Rectal smooth muscle tissue (tissue), 1 donor: ENCODE measurements at regions not wholly inside any gene's neighbourhood (a gene's known extent, or its start where the extent isn't known, plus 50 kb on each side); places are given as distances from the start of the nearest gene placed in this dataset.

Experiments used
- H3K27ac ChIP-seq: one replicate; pipeline ENCODE4 v1.7.0; 2013; ENCODE audit warnings: low read depth, low read length, inconsistent platforms
- H3K27me3 ChIP-seq: one replicate; pipeline ENCODE4 v1.7.0; 2013; ENCODE audit warnings: low read length; ENCODE audit not compliant: control insufficient read depth, insufficient read depth
- H3K36me3 ChIP-seq: one replicate; pipeline ENCODE4 v1.7.0; 2013; ENCODE audit warnings: low read length; ENCODE audit not compliant: control insufficient read depth, insufficient read depth
- H3K4me1 ChIP-seq: one replicate; pipeline ENCODE4 v1.7.0; 2013; ENCODE audit warnings: low read length; ENCODE audit not compliant: control insufficient read depth, insufficient read depth
- H3K4me3 ChIP-seq: one replicate; pipeline ENCODE4 v1.7.0; 2013; ENCODE audit warnings: low read length
- H3K9ac ChIP-seq: one replicate; pipeline ENCODE4 v1.7.0; 2013; ENCODE audit warnings: low read length

GRCh38 chr13:90531744-90532143 is 815.7 kb upstream of the MIR17HG start:
- Histone ChIP-seq H3K4me1 (no peaks in the 10 kb centered on the region), H3K27me3 (no peaks in the 10 kb centered on the region), H3K9ac (no peak overlapping the region), H3K36me3 (no peaks in the 10 kb centered on the region), H3K4me3 (no peak overlapping the region), H3K27ac (no peak overlapping the region)

DNA sequence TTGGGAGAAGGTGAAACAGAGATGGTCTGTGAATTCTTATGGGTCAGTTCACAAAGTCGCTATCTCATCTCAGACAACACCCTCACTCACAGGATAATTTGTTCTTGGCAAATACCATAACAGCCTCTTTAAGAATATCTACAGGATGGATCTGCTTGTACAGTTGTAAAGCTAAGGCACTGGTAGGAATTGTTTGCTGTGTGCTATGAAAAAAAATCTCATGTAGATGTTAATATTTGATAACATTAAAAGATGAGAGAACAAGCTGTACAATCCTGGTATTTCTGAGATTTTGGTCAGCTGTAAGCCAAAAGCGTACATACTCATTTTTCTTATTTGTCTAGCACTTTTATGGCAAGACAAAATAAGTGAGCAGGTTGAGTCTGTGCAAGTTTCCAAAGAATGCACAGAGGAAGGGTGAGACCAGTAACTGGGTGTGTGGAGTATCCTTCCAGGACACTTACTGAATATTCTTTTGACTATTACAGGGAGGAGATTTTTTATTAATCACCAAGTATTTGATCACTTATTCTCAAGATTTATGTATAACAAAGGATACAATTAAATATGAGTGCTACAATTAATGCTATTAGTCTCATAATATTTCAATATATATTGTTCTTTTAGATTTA is 814.5 kb upstream of the MIR17HG start:
- Histone ChIP-seq H3K36me3 (no peaks in the 10 kb centered on the region), H3K27me3 (no peaks in the 10 kb centered on the region), H3K27ac (no peak overlapping the region), H3K4me1 (no peaks in the 10 kb centered on the region), H3K9ac (no peak overlapping the region), H3K4me3 (no peak overlapping the region)

- Histone ChIP-seq H3K4me1 (no peaks in the 10 kb centered on the region), H3K36me3 (no peaks in the 10 kb centered on the region), H3K4me3 (no peak overlapping the region), H3K27ac (no peak overlapping the region), H3K9ac (no peak overlapping the region), H3K27me3 (no peaks in the 10 kb centered on the region)
Observed at GRCh38 chr13:90533866-90534265, 813.6 kb upstream of the MIR17HG start.

DNA sequence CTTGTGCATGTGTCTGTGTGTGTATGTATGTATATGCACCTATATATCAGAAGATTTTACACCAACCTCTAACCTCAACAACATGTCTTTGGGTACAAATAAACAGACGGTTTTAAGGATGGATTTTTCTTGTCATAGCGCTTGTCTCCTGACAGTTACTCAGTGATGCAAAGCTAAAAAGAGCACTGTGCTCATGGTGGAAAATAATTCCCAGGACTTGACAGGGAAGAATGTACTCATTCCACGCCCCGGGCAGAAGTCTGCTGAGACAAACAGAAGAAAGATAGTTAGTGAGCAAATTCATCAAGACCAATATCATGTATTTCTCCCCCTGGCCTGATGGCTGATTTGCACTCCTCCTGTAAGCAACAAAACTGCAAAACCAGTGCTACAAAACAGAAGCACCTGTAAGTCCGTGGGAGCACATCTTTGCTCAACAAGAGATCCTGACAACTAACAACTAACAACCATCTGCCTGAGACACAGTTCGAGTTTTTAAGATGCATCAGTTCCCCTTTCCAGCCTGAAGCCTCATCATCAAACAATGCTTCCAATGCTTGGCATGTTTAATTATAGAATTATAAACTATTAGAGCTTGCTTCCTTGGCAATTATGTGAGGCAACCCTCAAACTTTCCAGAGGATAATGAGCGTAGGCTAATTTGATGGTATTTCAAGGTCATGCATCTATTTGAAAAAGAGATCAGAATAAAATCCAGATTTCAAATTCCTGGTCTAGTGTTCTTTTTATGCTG is 812.7 kb upstream of the MIR17HG start:
- Histone ChIP-seq H3K9ac (no peak overlapping the region), H3K27ac (no peak overlapping the region), H3K36me3 (no peaks in the 10 kb centered on the region), H3K4me3 (no peak overlapping the region), H3K4me1 (no peaks in the 10 kb centered on the region), H3K27me3 (no peaks in the 10 kb centered on the region)

DNA sequence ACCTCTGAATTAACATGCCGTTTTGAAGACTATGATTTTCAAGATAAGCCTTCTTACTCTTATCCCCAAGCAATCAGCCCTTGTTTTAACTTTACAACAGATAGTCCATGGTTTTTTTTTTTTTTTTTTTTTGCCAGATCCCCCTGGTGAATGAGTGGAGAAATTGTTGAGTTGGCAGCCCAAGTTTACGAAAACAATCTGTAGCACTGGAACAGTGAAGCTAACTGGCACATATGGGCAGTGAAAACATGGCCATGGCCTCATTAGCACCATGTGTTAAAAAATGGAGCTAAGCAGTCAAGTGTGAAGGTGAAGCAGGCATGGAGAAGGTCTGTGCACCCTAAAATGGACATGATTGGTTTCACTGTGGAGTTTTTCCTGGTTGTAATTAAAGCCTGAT is 812.1 kb upstream of the MIR17HG start:
- Histone ChIP-seq H3K27me3 (no peaks in the 10 kb centered on the region), H3K27ac (no peak overlapping the region), H3K4me3 (no peak overlapping the region), H3K9ac (no peak overlapping the region), H3K4me1 (no peaks in the 10 kb centered on the region), H3K36me3 (no peaks in the 10 kb centered on the region)

GRCh38 chr13:90538063-90538462 is 809.4 kb upstream of the MIR17HG start:
- H3K9ac ChIP-seq: no peak overlapping the region
- no peaks in the 10 kb centered on the region for H3K4me1 ChIP-seq

DNA sequence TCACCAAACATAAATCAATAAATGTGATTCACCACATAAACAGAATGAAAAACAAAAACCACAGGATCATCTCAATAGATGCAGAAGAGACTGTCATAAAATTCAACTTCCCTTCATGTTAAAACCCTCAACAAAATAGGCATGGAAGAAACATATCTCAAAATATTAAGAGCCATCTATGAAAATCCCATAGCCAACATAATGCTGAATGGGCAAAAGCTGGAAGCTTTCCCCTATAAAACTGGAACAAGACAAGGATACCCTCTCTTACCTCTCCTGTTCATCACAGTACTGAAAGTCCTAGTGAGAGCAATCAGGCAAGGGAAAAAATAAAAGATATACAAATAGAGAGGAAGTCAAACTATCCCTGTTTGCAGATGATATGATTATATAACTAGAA is 806.1 kb upstream of the MIR17HG start:
- no peaks in the 10 kb centered on the region for H3K36me3 ChIP-seq
- no peak overlapping the region for H3K4me3 ChIP-seq
- no peak overlapping the region for H3K9ac ChIP-seq
- no peaks in the 10 kb centered on the region for H3K27me3 ChIP-seq
- H3K27ac ChIP-seq: no peak overlapping the region
- H3K4me1 ChIP-seq: no peaks in the 10 kb centered on the region

More at GRCh38 chr13:90538063-90538462, 809.4 kb upstream of the MIR17HG start:
- Histone ChIP-seq H3K27me3 (no peaks in the 10 kb centered on the region), H3K27ac (no peak overlapping the region), H3K36me3 (no peaks in the 10 kb centered on the region), H3K4me3 (no peak overlapping the region)

- no peak overlapping the region for H3K27ac ChIP-seq
- H3K4me1 ChIP-seq: no peaks in the 10 kb centered on the region
- no peaks in the 10 kb centered on the region for H3K27me3 ChIP-seq
- H3K9ac ChIP-seq: no peak overlapping the region
- no peak overlapping the region for H3K4me3 ChIP-seq
- H3K36me3 ChIP-seq: no peaks in the 10 kb centered on the region
Observed at GRCh38 chr13:90542959-90543505, 804.5 kb upstream of the MIR17HG start.

DNA sequence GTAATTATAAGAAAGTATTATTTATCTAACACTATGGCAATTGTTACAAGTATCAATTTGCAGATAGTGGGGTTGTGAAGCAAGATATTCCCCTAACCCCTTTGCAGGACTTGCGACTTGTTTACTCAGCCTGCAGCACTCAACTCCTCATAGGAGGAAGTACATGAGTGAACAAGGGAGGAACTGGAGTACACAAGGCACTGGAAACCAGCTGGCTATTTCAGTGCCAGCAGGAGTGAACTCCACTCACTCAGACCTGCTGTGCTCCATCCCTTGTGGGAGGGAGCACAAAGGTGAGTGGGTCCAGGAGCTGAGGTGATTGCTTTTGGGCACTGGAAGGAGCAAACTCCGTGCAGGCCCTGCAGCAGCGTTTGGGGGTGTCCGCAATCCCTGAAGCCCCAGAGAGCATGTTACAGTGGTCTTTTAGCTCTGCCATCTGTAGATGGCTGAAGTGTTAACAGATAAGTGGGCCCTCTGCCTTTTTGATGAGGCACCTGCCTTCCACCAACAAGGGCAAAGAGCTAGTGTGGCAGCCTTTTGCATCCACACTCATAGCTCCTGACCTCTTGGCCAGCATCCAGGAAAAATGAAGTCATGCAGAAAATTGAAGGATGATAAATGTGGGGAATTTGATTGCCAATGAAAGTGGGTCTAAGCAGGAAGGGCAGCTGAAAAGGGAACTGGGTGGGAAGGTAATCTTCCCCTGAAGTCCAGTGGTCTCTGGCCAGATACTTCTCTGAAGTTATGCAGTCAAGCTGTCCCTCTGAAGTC is 802.2 kb upstream of the MIR17HG start:
- Histone ChIP-seq H3K36me3 (no peaks in the 10 kb centered on the region), H3K27me3 (no peaks in the 10 kb centered on the region), H3K9ac (no peak overlapping the region), H3K27ac (no peak overlapping the region), H3K4me3 (no peak overlapping the region), H3K4me1 (no peaks in the 10 kb centered on the region)

GRCh38 chr13:90547272-90547790 is 800.2 kb upstream of the MIR17HG start:
- Histone ChIP-seq H3K27ac (no peak overlapping the region), H3K4me3 (no peak overlapping the region), H3K4me1 (no peaks in the 10 kb centered on the region), H3K9ac (no peak overlapping the region), H3K27me3 (no peaks in the 10 kb centered on the region), H3K36me3 (no peaks in the 10 kb centered on the region)

- Histone ChIP-seq H3K27me3 (no peaks in the 10 kb centered on the region), H3K4me3 (no peak overlapping the region), H3K4me1 (no peaks in the 10 kb centered on the region), H3K9ac (no peak overlapping the region), H3K27ac (no peak overlapping the region), H3K36me3 (no peaks in the 10 kb centered on the region)
Observed at GRCh38 chr13:90551253-90551652, 796.2 kb upstream of the MIR17HG start.

DNA sequence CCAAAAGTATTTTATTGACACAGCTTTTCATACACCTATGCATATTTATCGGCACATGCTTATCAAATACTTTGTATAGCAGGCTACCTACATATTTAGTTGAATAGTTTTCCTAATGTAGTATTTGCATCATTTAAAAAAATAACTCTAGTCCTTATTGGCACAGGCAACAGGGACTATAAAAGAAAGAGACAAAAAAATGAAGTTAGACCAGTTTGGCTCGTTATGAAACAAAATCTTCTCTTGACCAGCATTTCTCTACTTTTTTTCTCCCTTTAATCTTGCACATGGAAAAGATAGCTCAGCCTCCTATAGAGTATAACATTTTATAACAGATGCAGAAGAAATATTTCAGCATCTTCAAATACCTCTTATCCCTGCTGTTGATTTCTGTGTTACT is 794.8 kb upstream of the MIR17HG start:
- Histone ChIP-seq H3K4me3 (no peak overlapping the region), H3K36me3 (no peaks in the 10 kb centered on the region), H3K27ac (no peak overlapping the region), H3K9ac (no peak overlapping the region), H3K4me1 (no peaks in the 10 kb centered on the region), H3K27me3 (no peaks in the 10 kb centered on the region)
